ENCODE measurements at regions not wholly inside any gene's neighbourhood (a gene's known extent, or its start where the extent isn't known, plus 50 kb on each side); places are given as distances from the start of the nearest gene placed in this dataset.

DNA sequence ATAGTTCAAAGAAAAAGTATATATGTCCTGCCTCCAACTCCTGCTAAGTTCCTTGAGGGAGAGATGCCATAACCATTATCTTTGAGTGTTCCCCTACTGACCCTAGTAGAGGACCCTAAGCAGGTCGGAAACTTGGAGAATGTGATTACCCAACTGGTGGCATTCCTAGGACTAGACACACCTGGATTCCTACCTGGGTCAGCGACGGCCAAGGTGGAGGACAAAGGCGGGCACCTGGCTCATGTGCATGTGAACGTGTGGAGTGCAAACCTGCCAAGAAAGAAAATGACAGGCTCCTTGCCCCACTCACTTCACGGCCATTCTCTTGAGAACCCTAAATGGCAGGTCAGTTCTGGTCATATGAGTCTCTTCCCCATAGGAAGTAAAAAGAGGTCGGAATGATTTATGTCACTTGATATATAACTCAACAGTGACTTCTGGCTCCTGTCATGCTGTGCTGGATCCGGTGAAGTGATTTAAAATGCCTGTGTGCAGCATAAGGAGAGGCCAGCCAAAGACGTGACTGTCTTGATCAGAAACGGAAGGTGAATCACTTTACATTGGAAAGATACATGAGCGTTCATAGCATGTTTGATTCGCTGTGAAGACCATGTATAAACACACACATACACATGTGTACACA is 371.6 kb downstream of the EIPR1 start:
- no peak overlapping the region for H2AK5ac ChIP-seq (ENCODE audit: low read depth, low read length)
- H2AFZ ChIP-seq (replicated peaks; ENCODE audit: low read length, poor library complexity) = no peak overlapping the region
- no peak overlapping the region for H2AK9ac ChIP-seq (replicated peaks; ENCODE audit: low read depth, low read length, poor library complexity)
- no peak overlapping the region for H2BK15ac ChIP-seq (ENCODE audit: low read depth, low read length)
- ChIA-PET POLR2A (ENCODE audit: unreplicated experiment) (no interaction called here), CTCF (no interaction called here)
- peaks cover 30% of the 10 kb centered on the region for H3K9me3 ChIP-seq (ENCODE audit: control insufficient read depth, insufficient read depth, low read length)
- no peak overlapping the region for H3K27ac ChIP-seq (ENCODE audit: insufficient read depth, low read length)
- H2BK20ac ChIP-seq (ENCODE audit: low read depth, low read length) = no peak overlapping the region
- H3K18ac ChIP-seq (ENCODE audit: low read depth, low read length) = no peak overlapping the region
- H3K4me2 ChIP-seq (ENCODE audit: low read depth, low read length) = no peak overlapping the region
- in situ Hi-C loops (cut with MboI; ENCODE audit: low sequenced_read_pairs) = no loop called here
- no peaks in the 10 kb centered on the region for H3K9me1 ChIP-seq (ENCODE audit: insufficient read depth, low read length)
- no peak overlapping the region for H3K23ac ChIP-seq (ENCODE audit: low read depth, low read length)
- no peaks in the 10 kb centered on the region for H4K20me1 ChIP-seq (ENCODE audit: insufficient read depth, low read length)
- no peak overlapping the region for H4K91ac ChIP-seq (ENCODE audit: insufficient read depth, low read depth, low read length)
- BruUV-seq (replicated peaks) = no TSS peak
- no peak overlapping the region for H2BK5ac ChIP-seq (ENCODE audit: low read depth, low read length, poor library complexity, severe bottlenecking)
- TF ChIP-seq, protein P1, sequence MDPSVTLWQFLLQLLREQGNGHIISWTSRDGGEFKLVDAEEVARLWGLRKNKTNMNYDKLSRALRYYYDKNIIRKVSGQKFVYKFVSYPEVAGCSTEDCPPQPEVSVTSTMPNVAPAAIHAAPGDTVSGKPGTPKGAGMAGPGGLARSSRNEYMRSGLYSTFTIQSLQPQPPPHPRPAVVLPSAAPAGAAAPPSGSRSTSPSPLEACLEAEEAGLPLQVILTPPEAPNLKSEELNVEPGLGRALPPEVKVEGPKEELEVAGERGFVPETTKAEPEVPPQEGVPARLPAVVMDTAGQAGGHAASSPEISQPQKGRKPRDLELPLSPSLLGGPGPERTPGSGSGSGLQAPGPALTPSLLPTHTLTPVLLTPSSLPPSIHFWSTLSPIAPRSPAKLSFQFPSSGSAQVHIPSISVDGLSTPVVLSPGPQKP (IDR thresholded peaks at IDR 0.05; ENCODE audit: borderline replicate concordance, low read depth, low read length) = no peak
- TF ChIP-seq RAD21 (IDR thresholded peaks at IDR 0.05; ENCODE audit: low read length) = no peak
- H3K36me3 ChIP-seq (ENCODE audit: control insufficient read depth, insufficient read depth, low read length) = no peaks in the 10 kb centered on the region
- intact Hi-C loops (cut with micrococcal nuclease) = no loop called here
- no peak overlapping the region for H3K14ac ChIP-seq (replicated peaks; ENCODE audit: low read depth, low read length)
- no peak overlapping the region for H4K5ac ChIP-seq (ENCODE audit: low read depth, low read length)
- no peak overlapping the region for H3K56ac ChIP-seq (ENCODE audit: extremely low read depth, insufficient read depth, low read length)
- ATAC-seq (ENCODE audit: low read depth) (no peak), DNase-seq (no peak)
- H3K27me3 ChIP-seq (ENCODE audit: control insufficient read depth, insufficient read depth, low read length) = no peaks in the 10 kb centered on the region
- no peak overlapping the region for H4K8ac ChIP-seq (ENCODE audit: low read depth in 2 of 2, low read length in 2 of 2)
- no peak overlapping the region for H3K4me3 ChIP-seq (ENCODE audit: insufficient read depth, low read depth, low read length)
- no peaks in the 10 kb centered on the region for H3K79me1 ChIP-seq (ENCODE audit: low read depth in 1 of 2, low read length in 2 of 2)
- no CpG with 5 or more reads among the region's 12 CpGs for WGBS, 2 experiments (ENCODE audit: extremely low coverage in 2 of 2, insufficient read length in 1 of 2)
- dilution Hi-C loops (cut with HindIII; ENCODE audit: low sequenced_read_pairs, unreplicated experiment) = no loop called here
- no peak overlapping the region for H3K4ac ChIP-seq (ENCODE audit: low read depth, low read length)
- no peaks in the 10 kb centered on the region for H3K4me1 ChIP-seq (ENCODE audit: control insufficient read depth, insufficient read depth, low read length)
- no peak overlapping the region for H3K9ac ChIP-seq (ENCODE audit: low read depth, low read length)
- no peak overlapping the region for H2BK120ac ChIP-seq (ENCODE audit: low read depth, low read length)
